K562 (cell line): ENCODE measurements at regions not wholly inside any gene's neighbourhood (a gene's known extent, or its start where the extent isn't known, plus 50 kb on each side); places are given as distances from the start of the nearest gene placed in this dataset.

Experiments
- ATAC-seq: fragments of 200-7000 bp; cut with Tn5 transposase; 3 replicates; pipeline ENCODE4 v1.9.1; 2020; ENCODE audit warnings: moderate library complexity
- BruUV-seq: library from RNA; stranded (reverse); fragments of 400-500 nt; replicated peaks from 2 replicates; lab custom pipeline; 2021; lab: Mats Ljungman, UMichigan
- CTCF ChIA-PET: fragments of 300-600 bp; formaldehyde crosslinking; extraction: SDS; loops from one replicate; lab custom pipeline; 2021; ENCODE audit warnings: low intra/inter-chr PET ratio; lab: Yijun Ruan, JAX
- POLR2A ChIA-PET: fragments of 300-600, 350-650 bp; sonication (Branson Sonifier 250); formaldehyde crosslinking; extraction: SDS; loops from one replicate; lab custom pipeline; 2021; ENCODE audit warnings: antibody characterized with exemption, inconsistent platforms; lab: Yijun Ruan, JAX
- DNase-seq, 4 experiments: peaks; one replicate each; pipeline versions ENCODE4 v3.0.0 to v3.0.0-alpha.2; 2011 to 2018; ENCODE audit warnings: low spot score in 3 of 4, mixed read lengths in 3 of 4; ENCODE audit errors: extremely low read depth in 1 of 4
- FAIRE-seq: peaks from 2 replicates; lab custom pipeline; 2011; peaks lifted over from hg19 to GRCh38; lab: Jason Lieb, UNC
- H2AFZ ChIP-seq: 2 replicates; pipeline ENCODE4 v1.6.0; 2011; ENCODE audit warnings: low read depth, low read length, control low read depth, inconsistent platforms
- H3K27ac ChIP-seq: fragments of 200-600 bp; 3 replicates; pipeline ENCODE4 v1.8.0; 2011; ENCODE audit warnings: low read depth, mild to moderate bottlenecking, control low read depth, inconsistent platforms, low read length, moderate library complexity, mixed read lengths; ENCODE audit errors: extremely low read depth
- H3K27me3 ChIP-seq, 2 experiments: fragments of 300-600 bp in 1 of 2; 2 replicates in 1 of 2; 3 replicates in 1 of 2; pipeline versions ENCODE4 v1.6.0 to v1.8.0; 2011; ENCODE audit warnings: inconsistent platforms in 2 of 2, low read length in 2 of 2, mild to moderate bottlenecking in 1 of 2, mixed read lengths in 1 of 2, moderate library complexity in 1 of 2; ENCODE audit not compliant: control insufficient read depth in 2 of 2, insufficient read depth in 2 of 2
- H3K36me3 ChIP-seq: fragments of 300-600 bp; 3 replicates; pipeline ENCODE4 v1.8.0; 2011; ENCODE audit warnings: mild to moderate bottlenecking, low read length, inconsistent platforms; ENCODE audit not compliant: control insufficient read depth, insufficient read depth
- H3K4me1 ChIP-seq, 2 experiments: fragments of 200-600 bp in 1 of 2; replicated peaks in 1 of 2; 2 replicates in 1 of 2; 3 replicates in 1 of 2; pipeline versions ENCODE4 v1.5.1 to v1.8.0; 2011; ENCODE audit warnings: inconsistent platforms in 2 of 2, low read length in 2 of 2, mild to moderate bottlenecking in 1 of 2, mixed read lengths in 1 of 2, moderate library complexity in 1 of 2; ENCODE audit not compliant: control insufficient read depth in 2 of 2, insufficient read depth in 2 of 2
- H3K4me2 ChIP-seq: 2 replicates; pipeline ENCODE4 v1.6.1; 2011; ENCODE audit warnings: low read length, control low read depth, inconsistent platforms, mixed read lengths; ENCODE audit not compliant: insufficient read depth
- H3K4me3 ChIP-seq: fragments of 200-600 bp; sonication (generic), shearing (Covaris generic); 2 replicates; pipeline ENCODE4 v1.5.1; 2016; ENCODE audit warnings: control low read depth, inconsistent platforms
- H3K79me2 ChIP-seq: fragments of 200-600 bp; 3 replicates; pipeline ENCODE4 v1.8.0; 2011; ENCODE audit warnings: low read length, inconsistent platforms; ENCODE audit not compliant: control insufficient read depth, insufficient read depth
- H3K9ac ChIP-seq, 2 experiments: 2 replicates each; pipeline versions ENCODE4 v1.6.0 to v1.6.1; 2011; ENCODE audit warnings: low read depth in 2 of 2, low read length in 2 of 2, control low read depth in 1 of 2, inconsistent platforms in 1 of 2, mild to moderate bottlenecking in 1 of 2, mixed read lengths in 1 of 2; ENCODE audit not compliant: insufficient read depth in 1 of 2
- H3K9me1 ChIP-seq: one replicate; pipeline ENCODE4 v1.6.0; 2011; ENCODE audit warnings: inconsistent platforms, mild to moderate bottlenecking, low read length, moderate library complexity; ENCODE audit not compliant: control insufficient read depth, insufficient read depth
- H3K9me3 ChIP-seq: replicated peaks from 2 replicates; pipeline ENCODE4 v1.5.1; 2011; ENCODE audit warnings: low read depth, low read length, inconsistent platforms; ENCODE audit not compliant: control insufficient read depth, insufficient read depth
- H4K20me1 ChIP-seq: replicated peaks from 2 replicates; pipeline ENCODE4 v1.6.1; 2011; ENCODE audit warnings: low read length, inconsistent platforms, mixed read lengths; ENCODE audit not compliant: control insufficient read depth, insufficient read depth
- E2F4 ChIP-seq: sonication (generic); formaldehyde crosslinking; IDR thresholded peaks from 2 replicates; pipeline ENCODE4 v1.8.0; 2022; ENCODE audit warnings: mild to moderate bottlenecking, low read depth, missing genetic modification reagents
- HNRNPUL1 ChIP-seq: fragments of 200-400 bp; formaldehyde crosslinking; IDR thresholded peaks from 2 replicates; pipeline ENCODE4 v1.6.1; 2017; ENCODE audit warnings: low read length
- RNF219 ChIP-seq: fragments of 250-450 bp; sonication (Bioruptor Pico); IDR thresholded peaks from 2 replicates; pipeline ENCODE4 v1.5.0; 2022; ENCODE audit warnings: mild to moderate bottlenecking
- SAFB2 ChIP-seq: fragments of 200-400 bp; formaldehyde crosslinking; IDR thresholded peaks from 2 replicates; pipeline ENCODE4 v1.6.1; 2018; ENCODE audit warnings: borderline replicate concordance, low read length, low read depth, moderate library complexity; ENCODE audit not compliant: severe bottlenecking
- ZNF347 ChIP-seq: fragments of 450-650 bp; formaldehyde crosslinking; IDR thresholded peaks from 2 replicates; pipeline ENCODE4 v1.4.0; 2020; ENCODE audit warnings: low read depth, mild to moderate bottlenecking, moderate library complexity
- ZNF766 ChIP-seq: fragments of 200-800 bp; sonication (Bioruptor generic); conservative IDR thresholded peaks from 2 replicates; pipeline ENCODE4 v1.6.1; 2016; ENCODE audit warnings: missing genetic modification characterization, missing compliant biosample characterization
- WGBS: fragments of 100-300 bp; shearing (Covaris generic); methylation state at CpG from one replicate; pipeline ENCODE4 v1.1.6; 2016; ENCODE audit warnings: low coverage, mixed read lengths; ENCODE audit not compliant: insufficient coverage; ENCODE audit errors: missing lambda C conversion rate; 5-methylcytosine and 5-hydroxymethylcytosine counted together
- in situ Hi-C: fragments of 300-500 bp; cut with MboI; formaldehyde crosslinking; loops from 4 replicates; pipeline ENCODE4 v1.15.0; 2018; ENCODE audit warnings: inconsistent platforms, mixed read lengths
- intact Hi-C: fragments of 100-400 bp; cut with micrococcal nuclease; formaldehyde crosslinking; loops from 2 replicates; pipeline ENCODE4 v1.14.2; 2022

- TF ChIP-seq SAFB2: no peak
- TF ChIP-seq HNRNPUL1: no peak
- TF ChIP-seq, all 486 proteins: peak for 0
Observed at GRCh38 chr9:65435464-65435863, 150.5 kb upstream of the FOXD4L5 start (continued).

- Histone ChIP-seq H4K20me1 (no peaks in the 10 kb centered on the region), H2AFZ (no peak overlapping the region), H3K9ac (no peak overlapping the region), H3K9me3 (no peaks in the 10 kb centered on the region), H3K27ac (no peak overlapping the region), H3K36me3 (no peaks in the 10 kb centered on the region)
- no peak for DNase-seq
- intact Hi-C loops: no loop called here
- ATAC-seq: no peak
- 19% methylated on average over 6 of the region's 6 CpGs for WGBS
- POLR2A ChIA-PET: no interaction called here
- in situ Hi-C loops: no loop called here
- no peak for TF ChIP-seq RNF219 (CRISPR knock-in tag)
- TF ChIP-seq E2F4 (CRISPR knock-in tag): no peak
- no peak for TF ChIP-seq ZNF347
- no peak for TF ChIP-seq ZNF766 (CRISPR knock-in tag)
- TF ChIP-seq, all 486 proteins: peak for 0
- Histone ChIP-seq H3K27me3 (no peaks in the 10 kb centered on the region; a peak in 1 of 5 replicates), H3K4me3 (no peak overlapping the region), H3K9me1 (no peaks in the 10 kb centered on the region), H3K79me2 (no peaks in the 10 kb centered on the region), H3K4me1 (no peaks in the 10 kb centered on the region; a peak in 1 of 5 replicates), H3K4me2 (no peak overlapping the region)
- FAIRE-seq: no peak
- CTCF ChIA-PET: no interaction called here
- no TSS peak for BruUV-seq
Observed at GRCh38 chr9:65432722-65433323, 147.8 kb upstream of the FOXD4L5 start.
